G401.6 (cell line): ENCODE measurements at regions not wholly inside any gene's neighbourhood (a gene's known extent, or its start where the extent isn't known, plus 50 kb on each side); places are given as distances from the start of the nearest gene placed in this dataset.

ENCODE experiments used
- FAIRE-seq: peaks from 2 replicates; lab custom pipeline; 2012; peaks lifted over from hg19 to GRCh38; lab: Jason Lieb, UNC

- no peak for FAIRE-seq
Measured at GRCh38 chr12:28824849-28825248, 324.2 kb upstream of the FAR2 start.

GRCh38 chr12:28826766-28827165, 322.3 kb upstream of the FAR2 start:
- no peak for FAIRE-seq

GRCh38 chr12:28827861-28828260, 321.2 kb upstream of the FAR2 start:
- FAIRE-seq: no peak

- FAIRE-seq: no peak
Measured at GRCh38 chr12:28828318-28828717, 320.8 kb upstream of the FAR2 start.

- FAIRE-seq: no peak
Measured at GRCh38 chr12:28830491-28830890, 318.6 kb upstream of the FAR2 start.

- FAIRE-seq: no peak
Measured at GRCh38 chr12:28844718-28845117, 304.4 kb upstream of the FAR2 start.

- no peak for FAIRE-seq
Measured at GRCh38 chr12:28851781-28852180, 297.3 kb upstream of the FAR2 start.

- no peak for FAIRE-seq
Measured at GRCh38 chr12:28855761-28856310, 293.2 kb upstream of the FAR2 start.

GRCh38 chr12:28857369-28857768, 291.7 kb upstream of the FAR2 start:
- FAIRE-seq: no peak

- no peak for FAIRE-seq
Measured at GRCh38 chr12:28859551-28859950, 289.5 kb upstream of the FAR2 start.

GRCh38 chr12:28865776-28866175, 283.3 kb upstream of the FAR2 start:
- FAIRE-seq: no peak

GRCh38 chr12:28866296-28866695, 282.8 kb upstream of the FAR2 start:
- no peak for FAIRE-seq

- FAIRE-seq: no peak
Measured at GRCh38 chr12:28866715-28867503, 282.2 kb upstream of the FAR2 start.

GRCh38 chr12:28868414-28868813, 280.7 kb upstream of the FAR2 start:
- no peak for FAIRE-seq

GRCh38 chr12:28869197-28869596, 279.9 kb upstream of the FAR2 start:
- no peak for FAIRE-seq

GRCh38 chr12:28870839-28871440, 278.1 kb upstream of the FAR2 start:
- FAIRE-seq: no peak

GRCh38 chr12:28872654-28873268, 276.3 kb upstream of the FAR2 start:
- FAIRE-seq: no peak

GRCh38 chr12:28874758-28875157, 274.3 kb upstream of the FAR2 start:
- no peak for FAIRE-seq

- no peak for FAIRE-seq
Measured at GRCh38 chr12:28876196-28876798, 272.8 kb upstream of the FAR2 start.

- FAIRE-seq: no peak
Measured at GRCh38 chr12:28877854-28878253, 271.2 kb upstream of the FAR2 start.

GRCh38 chr12:28878629-28879028, 270.4 kb upstream of the FAR2 start:
- no peak for FAIRE-seq

GRCh38 chr12:28879379-28879778, 269.7 kb upstream of the FAR2 start:
- FAIRE-seq: no peak

- FAIRE-seq: no peak
Measured at GRCh38 chr12:28882444-28882843, 266.6 kb upstream of the FAR2 start.
